Activated naive CD8-positive, alpha-beta T cell treated with anti-CD3 and anti-CD28 coated beads, Interleukin-2, amount 50 U/mL, for 24 hours (primary cell): ENCODE measurements at regions not wholly inside any gene's neighbourhood (a gene's known extent, or its start where the extent isn't known, plus 50 kb on each side); places are given as distances from the start of the nearest gene placed in this dataset.

Experiments used
- ATAC-seq: fragments of 150-1000 bp; cut with Tn5 transposase; one replicate; pipeline ENCODE4 v1.10.0; 2021
- DNase-seq: peaks from one replicate; pipeline ENCODE4 v3.0.0; 2021
- H3K27ac Mint-ChIP-seq: one replicate; pipeline ENCODE4 v1.8.0; 2021; ENCODE audit warnings: mild to moderate bottlenecking, mixed read lengths
- H3K27me3 Mint-ChIP-seq: one replicate; pipeline ENCODE4 v1.8.0; 2021; ENCODE audit warnings: mixed read lengths
- H3K36me3 Mint-ChIP-seq: one replicate; pipeline ENCODE4 v1.8.0; 2021; ENCODE audit warnings: low read depth, mixed read lengths
- H3K4me1 Mint-ChIP-seq: one replicate; pipeline ENCODE4 v1.8.0; 2021; ENCODE audit warnings: mixed read lengths
- H3K4me3 Mint-ChIP-seq: one replicate; pipeline ENCODE4 v1.8.0; 2021; ENCODE audit warnings: mild to moderate bottlenecking, moderate library complexity, mixed read lengths
- H3K9me3 Mint-ChIP-seq: one replicate; pipeline ENCODE4 v1.8.0; 2021; ENCODE audit warnings: mixed read lengths

- ATAC-seq (no peak), DNase-seq (no peak)
- peaks cover 7% of the 10 kb centered on the region for H3K4me1 Mint-ChIP-seq
- H3K27me3 Mint-ChIP-seq: peaks cover 2% of the 10 kb centered on the region
- no peaks in the 10 kb centered on the region for H3K36me3 Mint-ChIP-seq
- H3K9me3 Mint-ChIP-seq: no peaks in the 10 kb centered on the region
- H3K4me3 Mint-ChIP-seq: no peak overlapping the region
- no peak overlapping the region for H3K27ac Mint-ChIP-seq
These were observed 97.2 kb upstream of the SLC44A1 start for GRCh38 chr9:105147110-105147871.

GRCh38 chr9:105148328-105149006 is 96.0 kb upstream of the SLC44A1 start:
- Mint-ChIP-seq H3K9me3 (no peaks in the 10 kb centered on the region), H3K27ac (no peak overlapping the region), H3K4me1 (peaks cover 7% of the 10 kb centered on the region), H3K36me3 (no peaks in the 10 kb centered on the region), H3K4me3 (no peak overlapping the region), H3K27me3 (no peaks in the 10 kb centered on the region)
- no peak for ATAC-seq
- DNase-seq: no peak

- no peak overlapping the region for H3K4me3 Mint-ChIP-seq
- ATAC-seq (no peak), DNase-seq (no peak)
- no peaks in the 10 kb centered on the region for H3K36me3 Mint-ChIP-seq
- no peak overlapping the region for H3K27ac Mint-ChIP-seq
- no peaks in the 10 kb centered on the region for H3K27me3 Mint-ChIP-seq
- no peaks in the 10 kb centered on the region for H3K9me3 Mint-ChIP-seq
- H3K4me1 Mint-ChIP-seq: peaks cover 5% of the 10 kb centered on the region
These were observed 93.3 kb upstream of the SLC44A1 start for GRCh38 chr9:105150991-105151685.

GRCh38 chr9:105151686-105151995 is 92.8 kb upstream of the SLC44A1 start:
- H3K27ac Mint-ChIP-seq: no peak overlapping the region
- no peak for ATAC-seq
- no peak overlapping the region for H3K4me3 Mint-ChIP-seq
- no peaks in the 10 kb centered on the region for H3K27me3 Mint-ChIP-seq
- H3K4me1 Mint-ChIP-seq: peaks cover 5% of the 10 kb centered on the region
- no peak for DNase-seq
- no peaks in the 10 kb centered on the region for H3K9me3 Mint-ChIP-seq
- no peaks in the 10 kb centered on the region for H3K36me3 Mint-ChIP-seq

- Mint-ChIP-seq H3K27me3 (no peaks in the 10 kb centered on the region), H3K4me3 (no peak overlapping the region), H3K9me3 (no peaks in the 10 kb centered on the region), H3K27ac (no peak overlapping the region), H3K36me3 (no peaks in the 10 kb centered on the region), H3K4me1 (peaks cover 5% of the 10 kb centered on the region)
- DNase-seq (no peak), ATAC-seq (no peak)
These were observed 89.7 kb upstream of the SLC44A1 start for GRCh38 chr9:105154723-105155191.

- H3K4me3 Mint-ChIP-seq: no peak overlapping the region
- no peaks in the 10 kb centered on the region for H3K36me3 Mint-ChIP-seq
- DNase-seq (peak; percentile 9), ATAC-seq (peak; percentile 71)
- H3K4me1 Mint-ChIP-seq: no peaks in the 10 kb centered on the region
- no peaks in the 10 kb centered on the region for H3K9me3 Mint-ChIP-seq
- no peak overlapping the region for H3K27ac Mint-ChIP-seq
- no peaks in the 10 kb centered on the region for H3K27me3 Mint-ChIP-seq
These were observed 87.3 kb upstream of the SLC44A1 start for GRCh38 chr9:105157171-105157583.

GRCh38 chr9:105158020-105158419 is 86.4 kb upstream of the SLC44A1 start:
- H3K27ac Mint-ChIP-seq: no peak overlapping the region
- no peaks in the 10 kb centered on the region for H3K27me3 Mint-ChIP-seq
- no peaks in the 10 kb centered on the region for H3K9me3 Mint-ChIP-seq
- H3K36me3 Mint-ChIP-seq: no peaks in the 10 kb centered on the region
- H3K4me3 Mint-ChIP-seq: no peak overlapping the region
- H3K4me1 Mint-ChIP-seq: no peaks in the 10 kb centered on the region
- DNase-seq: no peak
- no peak for ATAC-seq

GRCh38 chr9:105158898-105159297 is 85.6 kb upstream of the SLC44A1 start:
- no peak for DNase-seq
- Mint-ChIP-seq H3K36me3 (no peaks in the 10 kb centered on the region), H3K4me3 (no peak overlapping the region), H3K27me3 (no peaks in the 10 kb centered on the region), H3K27ac (no peak overlapping the region), H3K9me3 (no peaks in the 10 kb centered on the region), H3K4me1 (no peaks in the 10 kb centered on the region)
- no peak for ATAC-seq

- no peak for ATAC-seq
- no peaks in the 10 kb centered on the region for H3K27me3 Mint-ChIP-seq
- no peaks in the 10 kb centered on the region for H3K9me3 Mint-ChIP-seq
- no peak overlapping the region for H3K4me3 Mint-ChIP-seq
- no peaks in the 10 kb centered on the region for H3K4me1 Mint-ChIP-seq
- H3K27ac Mint-ChIP-seq: no peak overlapping the region
- no peak for DNase-seq
- no peaks in the 10 kb centered on the region for H3K36me3 Mint-ChIP-seq
These were observed 75.6 kb upstream of the SLC44A1 start for GRCh38 chr9:105168870-105169319.

- Mint-ChIP-seq H3K4me1 (no peaks in the 10 kb centered on the region), H3K4me3 (no peak overlapping the region), H3K36me3 (no peaks in the 10 kb centered on the region), H3K27ac (no peak overlapping the region), H3K27me3 (no peaks in the 10 kb centered on the region), H3K9me3 (no peaks in the 10 kb centered on the region)
- ATAC-seq: no peak
- DNase-seq: no peak
These were observed 73.4 kb upstream of the SLC44A1 start for GRCh38 chr9:105171076-105171475.

GRCh38 chr9:105171589-105171988 is 72.9 kb upstream of the SLC44A1 start:
- H3K27me3 Mint-ChIP-seq: no peaks in the 10 kb centered on the region

GRCh38 chr9:105172436-105172835 is 72.0 kb upstream of the SLC44A1 start:
- H3K4me1 Mint-ChIP-seq: no peaks in the 10 kb centered on the region
- DNase-seq (no peak), ATAC-seq (no peak)
- H3K4me3 Mint-ChIP-seq: no peak overlapping the region
- H3K9me3 Mint-ChIP-seq: no peaks in the 10 kb centered on the region
- no peaks in the 10 kb centered on the region for H3K27me3 Mint-ChIP-seq
- H3K27ac Mint-ChIP-seq: no peak overlapping the region
- H3K36me3 Mint-ChIP-seq: no peaks in the 10 kb centered on the region

More at GRCh38 chr9:105171589-105171988, 72.9 kb upstream of the SLC44A1 start:
- no peak overlapping the region for H3K4me3 Mint-ChIP-seq
- no peaks in the 10 kb centered on the region for H3K9me3 Mint-ChIP-seq
- DNase-seq (no peak), ATAC-seq (no peak)
- no peaks in the 10 kb centered on the region for H3K4me1 Mint-ChIP-seq
- H3K27ac Mint-ChIP-seq: no peak overlapping the region
- H3K36me3 Mint-ChIP-seq: no peaks in the 10 kb centered on the region

GRCh38 chr9:105173306-105173705 is 71.1 kb upstream of the SLC44A1 start:
- no peaks in the 10 kb centered on the region for H3K27me3 Mint-ChIP-seq
- H3K4me3 Mint-ChIP-seq: no peak overlapping the region
- H3K27ac Mint-ChIP-seq: no peak overlapping the region
- no peak for DNase-seq
- ATAC-seq: no peak
- no peaks in the 10 kb centered on the region for H3K9me3 Mint-ChIP-seq
- no peaks in the 10 kb centered on the region for H3K4me1 Mint-ChIP-seq
- no peaks in the 10 kb centered on the region for H3K36me3 Mint-ChIP-seq

GRCh38 chr9:105173826-105174225 is 70.6 kb upstream of the SLC44A1 start:
- Mint-ChIP-seq H3K4me3 (no peak overlapping the region), H3K9me3 (no peaks in the 10 kb centered on the region), H3K4me1 (no peaks in the 10 kb centered on the region), H3K27ac (no peak overlapping the region), H3K27me3 (no peaks in the 10 kb centered on the region), H3K36me3 (no peaks in the 10 kb centered on the region)
- ATAC-seq (no peak), DNase-seq (no peak)

GRCh38 chr9:105176194-105176593 is 68.3 kb upstream of the SLC44A1 start:
- Mint-ChIP-seq H3K27me3 (no peaks in the 10 kb centered on the region), H3K36me3 (no peaks in the 10 kb centered on the region), H3K9me3 (no peaks in the 10 kb centered on the region), H3K27ac (no peak overlapping the region), H3K4me3 (no peak overlapping the region), H3K4me1 (no peaks in the 10 kb centered on the region)
- DNase-seq (no peak), ATAC-seq (no peak)
